ENCODE measurements at regions not wholly inside any gene's neighbourhood (a gene's known extent, or its start where the extent isn't known, plus 50 kb on each side); places are given as distances from the start of the nearest gene placed in this dataset.

DNA sequence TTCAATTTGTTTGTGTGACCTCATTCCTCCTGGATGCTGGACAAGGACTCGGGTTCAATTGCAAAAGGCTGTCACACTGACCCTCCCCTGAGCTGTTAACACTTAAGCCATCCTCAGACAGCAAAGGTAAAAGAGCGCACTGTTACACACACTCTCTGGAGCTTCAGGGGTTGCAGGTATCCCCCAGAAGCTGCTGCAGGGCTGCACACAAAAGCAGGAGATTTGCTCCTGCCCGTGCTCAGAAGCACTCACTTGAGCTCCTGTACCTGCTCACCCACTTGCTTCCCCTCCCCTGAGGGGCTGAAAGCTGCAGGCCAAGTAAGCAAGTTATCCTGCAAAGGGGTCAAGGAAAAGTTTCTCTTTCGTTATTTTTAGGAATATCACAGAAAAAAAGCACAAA, 886.2 kb upstream of the ZWINT start:
- FAIRE-seq: no peak

DNA sequence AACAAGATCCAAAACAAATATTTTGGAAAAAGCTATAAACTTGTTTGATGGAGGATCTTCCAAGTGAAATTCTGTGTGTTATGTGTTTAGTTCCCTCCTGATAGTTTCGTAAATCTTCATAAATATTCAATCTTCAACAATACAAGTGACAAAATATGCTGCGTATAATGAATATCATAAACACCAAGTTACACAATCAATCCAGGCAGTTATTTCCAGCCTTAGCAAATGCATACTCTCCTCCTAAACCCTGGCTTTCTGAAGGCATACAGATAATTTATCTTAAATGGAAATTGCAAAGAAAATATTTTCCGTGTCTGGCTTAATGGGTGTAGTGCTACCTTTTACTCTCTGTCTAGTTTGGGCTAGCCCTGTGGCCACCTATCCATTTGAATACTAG, 864.9 kb upstream of the ZWINT start:
- TF ChIP-seq POLR2A (IDR thresholded peaks at IDR 0.05; ENCODE audit: low read depth, low read length): no peak
- DNase-seq (ENCODE audit: insufficient read length, low spot score) (no peak), FAIRE-seq (no peak)

More for the DNA sequence above, 886.2 kb upstream of the ZWINT start:
- DNase-seq (ENCODE audit: insufficient read length, low spot score): no peak
- no peak for TF ChIP-seq POLR2A (IDR thresholded peaks at IDR 0.05; ENCODE audit: low read depth, low read length)

DNA sequence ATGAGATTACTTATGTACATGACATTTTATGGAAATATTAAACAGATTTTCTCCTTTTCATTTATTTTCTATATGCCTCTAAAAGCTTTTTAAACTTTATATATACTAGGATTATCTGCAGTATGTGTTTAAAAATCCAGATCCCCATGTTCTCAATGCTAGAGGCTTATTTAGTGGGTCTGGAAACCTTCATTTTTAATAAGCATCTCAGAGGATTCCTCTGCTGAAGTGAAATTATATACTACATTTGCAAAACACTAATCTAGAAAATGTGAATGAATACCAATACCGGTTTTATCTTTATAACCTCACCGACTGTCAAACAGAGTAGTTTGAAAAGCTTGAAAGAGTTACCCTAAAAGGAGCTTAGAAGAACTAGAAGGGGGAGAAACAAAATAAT, 863.8 kb upstream of the ZWINT start:
- no peak for FAIRE-seq
- no peak for DNase-seq (ENCODE audit: insufficient read length, low spot score)

DNA sequence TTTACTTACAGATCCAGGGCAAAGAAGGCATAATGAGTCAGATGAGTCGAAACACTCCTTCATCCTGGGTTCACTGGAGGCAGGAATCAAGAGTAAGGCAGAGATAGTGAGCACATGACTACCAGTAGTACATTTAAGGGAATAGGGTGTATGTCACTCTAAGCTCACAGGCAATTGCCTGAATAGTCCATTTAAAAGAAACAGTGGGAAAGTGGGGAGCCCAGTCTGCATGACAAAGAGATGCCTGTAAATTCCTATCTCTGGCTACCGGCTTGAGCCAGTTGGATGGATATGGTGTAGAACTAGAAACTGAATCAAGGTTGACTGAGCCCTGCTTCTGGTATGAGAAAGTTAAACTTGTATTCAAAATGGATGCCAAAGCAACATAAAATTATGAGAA, 861.5 kb upstream of the ZWINT start:
- no peak for TF ChIP-seq POLR2A (IDR thresholded peaks at IDR 0.05; ENCODE audit: low read depth, low read length)
- no peak for FAIRE-seq
- no peak for DNase-seq (ENCODE audit: insufficient read length, low spot score)

More for the DNA sequence above, 863.8 kb upstream of the ZWINT start:
- no peak for TF ChIP-seq POLR2A (IDR thresholded peaks at IDR 0.05; ENCODE audit: low read depth, low read length)

DNA sequence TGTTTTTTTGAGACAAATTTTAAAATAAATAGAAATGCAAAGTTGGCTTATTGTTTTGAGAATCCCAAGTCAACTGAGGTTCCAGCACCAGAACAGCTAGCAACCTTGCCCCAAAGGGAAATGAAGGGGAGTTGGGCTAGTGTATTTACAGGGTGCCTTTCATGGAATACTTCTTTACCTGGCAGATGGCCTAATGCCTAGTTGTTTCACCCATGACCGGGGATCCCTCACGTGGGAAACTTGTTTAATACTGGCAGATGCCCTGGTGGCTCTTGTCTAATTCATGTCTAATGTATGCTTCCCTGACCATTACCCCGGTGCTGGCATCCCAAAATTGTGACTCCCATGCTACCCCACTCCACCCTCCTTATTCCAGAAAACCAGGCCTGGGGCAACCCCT, 861.1 kb upstream of the ZWINT start:
- FAIRE-seq (no peak), DNase-seq (ENCODE audit: insufficient read length, low spot score) (no peak)
- no peak for TF ChIP-seq POLR2A (IDR thresholded peaks at IDR 0.05; ENCODE audit: low read depth, low read length)

DNA sequence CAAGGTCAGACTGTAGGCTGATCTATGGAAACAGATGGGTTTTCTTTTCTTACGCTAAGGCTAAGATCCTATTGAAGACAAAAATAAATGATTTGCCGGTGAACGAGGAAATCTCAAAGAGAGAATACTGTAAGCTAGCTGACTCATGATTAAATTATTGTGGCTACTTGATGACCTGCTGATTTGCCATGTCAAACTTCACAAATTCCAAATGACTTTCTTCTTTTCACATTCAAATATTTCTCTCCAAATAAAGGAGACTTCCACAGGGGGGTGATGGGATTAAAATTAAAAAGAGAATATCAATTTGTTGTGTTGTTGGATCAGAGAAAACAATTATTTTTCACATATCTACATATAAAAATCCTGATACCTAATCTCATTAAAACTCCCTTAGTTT, 860.6 kb upstream of the ZWINT start:
- no peak for FAIRE-seq
- TF ChIP-seq POLR2A (IDR thresholded peaks at IDR 0.05; ENCODE audit: low read depth, low read length): no peak
- DNase-seq (ENCODE audit: insufficient read length, low spot score): no peak

DNA sequence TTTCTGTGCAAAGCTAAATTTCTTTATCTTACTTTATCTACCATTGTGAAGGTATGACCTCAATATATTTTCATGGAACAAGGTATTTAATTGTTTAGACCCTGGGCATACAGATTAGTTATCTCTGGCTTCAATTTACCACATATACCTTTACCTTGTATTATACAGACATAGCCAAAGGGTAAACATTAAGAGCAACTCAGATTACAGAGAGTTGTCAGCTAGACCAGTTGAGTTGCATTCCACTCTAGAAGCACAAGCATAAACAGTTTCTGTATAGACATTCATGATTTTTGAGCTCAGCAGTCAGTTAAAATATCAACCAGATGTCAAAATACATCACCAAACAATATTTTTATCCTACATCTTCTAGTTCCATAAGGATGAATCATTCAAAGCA, 857.3 kb upstream of the ZWINT start:
- no peak for TF ChIP-seq POLR2A (IDR thresholded peaks at IDR 0.05; ENCODE audit: low read depth, low read length)
- DNase-seq (ENCODE audit: insufficient read length, low spot score) (no peak), FAIRE-seq (no peak)

DNA sequence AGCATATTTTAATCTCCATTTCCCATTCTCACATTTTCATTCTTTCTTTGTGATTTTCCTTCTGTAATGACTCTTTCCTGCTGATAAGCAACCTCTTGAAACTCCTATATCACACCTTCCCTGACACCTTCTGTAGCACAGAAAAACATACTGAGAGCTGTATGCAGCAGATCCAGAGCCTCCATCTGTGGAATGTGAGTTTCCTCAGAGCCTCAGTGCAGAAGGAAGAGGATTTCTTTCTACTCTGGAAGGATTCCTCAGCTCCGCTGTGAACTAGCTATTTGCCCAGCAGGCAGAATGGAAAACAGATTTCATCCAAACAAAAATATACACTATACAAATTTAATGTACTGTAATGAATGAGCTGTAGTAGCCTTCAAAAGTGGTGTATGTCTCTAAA, 841.3 kb upstream of the ZWINT start:
- no peak for DNase-seq (ENCODE audit: insufficient read length, low spot score)
- no peak for FAIRE-seq
- TF ChIP-seq POLR2A (IDR thresholded peaks at IDR 0.05; ENCODE audit: low read depth, low read length): no peak

DNA sequence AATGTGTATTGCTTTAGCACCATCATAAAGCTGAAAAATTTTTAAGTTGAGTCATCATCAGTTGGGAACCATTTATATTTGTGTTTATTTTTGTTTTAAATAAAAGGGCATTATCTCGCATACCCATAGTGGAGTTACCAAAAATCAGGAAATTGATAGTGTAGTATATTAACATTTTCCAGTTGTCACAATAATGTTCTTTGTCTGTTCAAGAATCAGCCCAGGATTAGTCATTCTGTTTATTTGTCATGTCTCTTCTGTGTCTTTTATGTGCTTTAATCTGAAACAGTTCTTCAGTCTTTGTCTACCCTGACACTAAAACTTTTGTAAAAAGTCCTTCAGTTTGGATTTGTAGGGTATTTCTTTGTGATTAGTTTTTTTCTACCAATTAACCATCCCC, 827.8 kb upstream of the ZWINT start:
- DNase-seq (ENCODE audit: insufficient read length, low spot score): no peak
- no peak for TF ChIP-seq POLR2A (IDR thresholded peaks at IDR 0.05; ENCODE audit: low read depth, low read length)
- no peak for FAIRE-seq

DNA sequence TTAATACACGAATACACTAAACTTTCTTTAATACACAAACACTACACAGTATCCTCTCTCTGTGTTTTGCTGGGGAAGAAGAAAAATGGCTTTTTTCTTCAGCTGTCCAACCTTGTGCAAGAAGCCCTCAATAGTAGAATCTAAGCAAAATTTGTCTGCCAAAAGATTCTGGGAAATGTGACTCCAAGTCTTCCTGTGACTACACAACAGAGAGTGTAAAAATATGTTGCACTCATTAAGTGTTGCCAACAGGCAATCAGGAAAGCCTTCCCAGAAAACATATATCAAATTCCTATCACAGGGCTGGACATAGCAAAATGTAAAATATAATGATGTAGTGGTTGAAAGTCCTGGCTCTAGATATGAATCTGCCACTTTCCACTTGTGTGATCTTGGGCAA, 825.1 kb upstream of the ZWINT start:
- TF ChIP-seq POLR2A (IDR thresholded peaks at IDR 0.05; ENCODE audit: low read depth, low read length): no peak
- FAIRE-seq: no peak
- DNase-seq (ENCODE audit: insufficient read length, low spot score): no peak

DNA sequence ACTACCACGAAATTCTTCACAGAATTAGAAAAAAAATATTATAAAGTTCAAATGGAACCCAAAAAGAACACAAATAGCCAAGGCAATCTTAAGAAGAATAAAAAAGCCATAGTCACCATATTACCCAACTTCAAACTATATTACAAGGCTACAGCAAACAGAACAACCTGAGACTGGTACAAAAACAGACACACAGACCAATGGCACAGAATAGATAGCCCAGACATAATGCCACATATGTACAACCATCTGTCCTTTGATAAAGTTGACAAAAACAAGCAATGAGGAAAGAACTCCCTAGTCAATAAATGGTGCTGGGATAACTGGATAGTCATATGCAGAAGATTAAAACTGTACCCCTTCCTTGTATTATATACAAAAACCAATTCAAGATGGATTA, 808.5 kb upstream of the ZWINT start:
- no peak for FAIRE-seq
- DNase-seq (ENCODE audit: insufficient read length, low spot score): no peak
- no peak for TF ChIP-seq POLR2A (IDR thresholded peaks at IDR 0.05; ENCODE audit: low read depth, low read length)

DNA sequence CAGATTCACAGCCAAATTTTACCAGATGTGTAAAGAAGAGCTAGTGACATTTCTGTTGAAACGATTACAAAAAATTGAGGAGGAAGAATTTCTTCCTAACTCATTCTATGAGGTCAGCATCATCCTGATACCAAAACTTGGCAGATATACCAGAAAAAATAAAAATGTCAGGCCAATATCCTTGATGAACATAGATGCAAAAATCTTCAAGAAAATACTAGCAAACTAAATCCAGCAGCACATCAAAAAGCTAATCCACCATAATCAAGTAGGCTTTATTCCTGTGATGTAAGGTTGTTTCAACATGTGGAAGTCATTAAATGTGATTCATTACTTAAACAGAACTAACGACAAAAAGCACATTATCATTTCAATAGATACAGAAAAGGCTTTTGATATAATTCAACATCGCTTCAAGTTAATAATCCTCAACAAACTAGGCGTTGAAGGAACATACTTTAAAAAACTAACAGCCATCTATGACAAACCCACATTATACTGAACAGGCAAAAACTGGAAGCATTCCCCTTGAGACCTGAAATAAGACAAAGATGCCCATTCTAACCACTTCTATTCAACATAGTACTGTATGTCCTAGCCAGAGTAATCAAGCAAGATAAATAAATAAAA, 807.7 kb upstream of the ZWINT start:
- TF ChIP-seq POLR2A (IDR thresholded peaks at IDR 0.05; ENCODE audit: low read depth, low read length): no peak
- FAIRE-seq: no peak
- DNase-seq (ENCODE audit: insufficient read length, low spot score): no peak

DNA sequence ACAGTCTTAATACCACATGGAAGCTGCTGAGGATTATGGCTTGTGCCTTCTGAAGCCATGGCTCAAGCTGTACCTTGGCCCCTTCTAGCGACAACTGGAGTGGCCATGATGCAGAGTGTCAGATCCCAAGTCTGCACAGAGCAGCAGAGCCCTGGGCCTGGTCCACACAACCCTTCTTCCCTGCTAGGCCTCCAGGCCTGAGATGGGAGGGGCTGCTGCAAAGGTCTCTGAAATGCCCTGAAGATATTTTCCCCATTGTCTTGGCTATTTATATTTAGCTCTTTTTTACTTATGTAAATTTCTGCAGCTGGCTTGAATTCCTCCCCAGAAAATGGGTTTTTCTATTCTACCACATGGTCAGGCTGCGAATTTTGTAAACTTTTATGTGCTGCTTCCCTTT, 804.6 kb upstream of the ZWINT start:
- no peak for DNase-seq (ENCODE audit: insufficient read length, low spot score)
- no peak for FAIRE-seq
- TF ChIP-seq POLR2A (IDR thresholded peaks at IDR 0.05; ENCODE audit: low read depth, low read length): no peak

DNA sequence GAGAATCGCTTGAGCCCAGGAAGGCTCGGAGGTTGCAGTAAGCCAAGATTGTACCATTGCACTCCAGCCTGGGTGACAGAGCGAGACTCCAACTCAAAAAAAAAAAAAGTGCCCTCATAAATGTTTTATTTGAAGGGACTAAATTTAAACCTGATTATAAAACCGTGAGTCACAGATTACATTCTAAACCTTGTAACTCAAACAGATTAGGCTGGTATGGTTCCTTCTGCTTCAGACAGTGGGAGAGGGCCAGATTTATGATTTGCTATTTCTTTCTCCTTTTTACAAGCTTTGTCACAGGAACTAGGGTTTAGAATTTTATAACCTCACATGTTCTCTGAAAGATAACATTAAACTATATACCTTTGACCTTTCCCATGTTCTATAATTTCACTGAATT, 801.2 kb upstream of the ZWINT start:
- TF ChIP-seq POLR2A (IDR thresholded peaks at IDR 0.05; ENCODE audit: low read depth, low read length): no peak
- FAIRE-seq: no peak
- no peak for DNase-seq (ENCODE audit: insufficient read length, low spot score)

DNA sequence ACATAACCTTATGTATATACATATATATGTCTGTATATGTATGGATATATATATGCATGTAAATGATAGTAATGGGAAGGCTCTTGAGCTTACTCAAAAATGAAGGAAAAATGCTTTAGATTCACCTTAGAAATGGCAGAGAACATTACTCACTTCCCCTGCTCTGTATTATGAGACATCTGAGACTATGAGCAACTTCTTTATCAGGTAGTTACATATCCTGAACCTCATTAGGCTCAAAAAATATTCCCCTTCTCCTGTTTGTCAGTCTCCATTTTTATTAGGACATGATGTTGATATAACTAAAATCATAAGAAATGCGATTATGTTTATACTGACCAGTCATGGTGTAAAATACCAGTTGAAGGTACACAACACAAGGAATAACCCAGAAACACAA, 800.1 kb upstream of the ZWINT start:
- no peak for FAIRE-seq
- DNase-seq (ENCODE audit: insufficient read length, low spot score): no peak
- TF ChIP-seq POLR2A (IDR thresholded peaks at IDR 0.05; ENCODE audit: low read depth, low read length): no peak

DNA sequence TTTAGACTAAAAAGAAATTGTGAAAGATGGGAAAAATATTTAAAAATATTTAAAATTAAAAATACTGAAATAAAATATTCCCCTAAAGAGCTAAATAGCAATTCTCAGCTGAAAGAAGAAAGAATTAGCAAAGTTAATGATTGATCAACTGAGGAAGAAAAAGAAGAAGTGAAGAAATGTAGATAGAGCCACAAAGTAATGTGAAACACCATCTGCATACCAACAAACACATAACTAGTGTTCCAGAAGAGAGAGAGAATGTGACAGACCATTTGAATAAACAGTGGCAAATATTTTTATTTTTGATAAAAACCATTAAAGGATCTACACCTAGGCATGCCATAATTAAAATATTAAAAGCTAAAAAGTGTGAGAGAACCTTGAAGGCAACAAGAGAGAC, 784.5 kb upstream of the ZWINT start:
- no peak for FAIRE-seq
- no peak for TF ChIP-seq POLR2A (IDR thresholded peaks at IDR 0.05; ENCODE audit: low read depth, low read length)
- no peak for DNase-seq (ENCODE audit: insufficient read length, low spot score)

Data from H54 (cell line).